NCI-H82 (cell line): ENCODE measurements at regions not wholly inside any gene's neighbourhood (a gene's known extent, or its start where the extent isn't known, plus 50 kb on each side); places are given as distances from the start of the nearest gene placed in this dataset.

ENCODE experiments used
- DNase-seq: peaks from one replicate; lab custom pipeline; 2025; lab: John Stamatoyannopoulos, UW

- no peak for DNase-seq
These were observed 95.5 kb upstream of the CELF4 start for GRCh38 chr18:37661061-37661460.

- DNase-seq: no peak
These were observed 95.1 kb upstream of the CELF4 start for GRCh38 chr18:37660658-37661057.

- DNase-seq: no peak
These were observed 94.3 kb upstream of the CELF4 start for GRCh38 chr18:37659906-37660305.

- no peak for DNase-seq
These were observed 93.3 kb upstream of the CELF4 start for GRCh38 chr18:37658894-37659293.

- no peak for DNase-seq
These were observed 91.9 kb upstream of the CELF4 start for GRCh38 chr18:37657493-37657892.

- no peak for DNase-seq
These were observed 89.3 kb upstream of the CELF4 start for GRCh38 chr18:37654731-37655369.

GRCh38 chr18:37654034-37654433 is 88.4 kb upstream of the CELF4 start:
- DNase-seq: no peak

- no peak for DNase-seq
These were observed 88.0 kb upstream of the CELF4 start for GRCh38 chr18:37653618-37654017.

- no peak for DNase-seq
These were observed 84.3 kb upstream of the CELF4 start for GRCh38 chr18:37649930-37650329.

GRCh38 chr18:37649416-37649815 is 83.8 kb upstream of the CELF4 start:
- no peak for DNase-seq

GRCh38 chr18:37641573-37641972 is 76.0 kb upstream of the CELF4 start:
- no peak for DNase-seq

GRCh38 chr18:37640504-37640903 is 74.9 kb upstream of the CELF4 start:
- no peak for DNase-seq

GRCh38 chr18:37639846-37640245 is 74.2 kb upstream of the CELF4 start:
- no peak for DNase-seq

- no peak for DNase-seq
These were observed 71.9 kb upstream of the CELF4 start for GRCh38 chr18:37637478-37637850.

GRCh38 chr18:37636831-37637477 is 71.4 kb upstream of the CELF4 start:
- no peak for DNase-seq

- peak; percentile 51 for DNase-seq
These were observed 68.9 kb upstream of the CELF4 start for GRCh38 chr18:37634516-37634915.

- DNase-seq: no peak
These were observed 65.8 kb upstream of the CELF4 start for GRCh38 chr18:37631422-37631821.

- DNase-seq: no peak
These were observed 64.7 kb upstream of the CELF4 start for GRCh38 chr18:37630334-37630733.

- no peak for DNase-seq
These were observed 63.0 kb upstream of the CELF4 start for GRCh38 chr18:37628470-37629220.

- no peak for DNase-seq
These were observed 58.7 kb upstream of the CELF4 start for GRCh38 chr18:37624318-37624717.

GRCh38 chr18:37619964-37620363 is 54.4 kb upstream of the CELF4 start:
- no peak for DNase-seq

GRCh38 chr18:37617623-37618022 is 52.0 kb upstream of the CELF4 start:
- no peak for DNase-seq
